ENCODE measurements at regions not wholly inside any gene's neighbourhood (a gene's known extent, or its start where the extent isn't known, plus 50 kb on each side); places are given as distances from the start of the nearest gene placed in this dataset.
"Not testable (repeated sequence)": the region's sequence is repeated elsewhere in the genome, so short reads cannot be mapped to it uniquely, and the experiment has no call there.

DNA sequence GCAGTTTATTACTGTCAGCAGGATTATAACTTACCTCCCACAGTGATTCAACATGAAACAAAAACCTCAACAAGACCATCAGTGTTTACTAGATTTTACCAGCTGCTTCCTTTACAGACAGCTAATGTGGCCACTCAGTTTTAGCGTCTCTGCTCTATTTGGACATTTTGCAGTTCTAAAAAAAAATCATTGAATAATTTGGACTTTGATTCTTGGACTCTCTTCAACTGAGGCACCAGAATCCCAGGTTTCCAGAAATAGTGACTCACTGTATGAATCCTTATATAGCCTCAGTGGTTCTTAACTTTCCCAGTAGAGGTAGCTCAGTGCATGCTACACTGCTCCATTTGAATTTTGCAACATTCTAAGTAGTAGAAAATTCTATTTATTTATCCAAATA is 317.4 kb upstream of the PLGLB1 start:
- TF ChIP-seq, protein P1, sequence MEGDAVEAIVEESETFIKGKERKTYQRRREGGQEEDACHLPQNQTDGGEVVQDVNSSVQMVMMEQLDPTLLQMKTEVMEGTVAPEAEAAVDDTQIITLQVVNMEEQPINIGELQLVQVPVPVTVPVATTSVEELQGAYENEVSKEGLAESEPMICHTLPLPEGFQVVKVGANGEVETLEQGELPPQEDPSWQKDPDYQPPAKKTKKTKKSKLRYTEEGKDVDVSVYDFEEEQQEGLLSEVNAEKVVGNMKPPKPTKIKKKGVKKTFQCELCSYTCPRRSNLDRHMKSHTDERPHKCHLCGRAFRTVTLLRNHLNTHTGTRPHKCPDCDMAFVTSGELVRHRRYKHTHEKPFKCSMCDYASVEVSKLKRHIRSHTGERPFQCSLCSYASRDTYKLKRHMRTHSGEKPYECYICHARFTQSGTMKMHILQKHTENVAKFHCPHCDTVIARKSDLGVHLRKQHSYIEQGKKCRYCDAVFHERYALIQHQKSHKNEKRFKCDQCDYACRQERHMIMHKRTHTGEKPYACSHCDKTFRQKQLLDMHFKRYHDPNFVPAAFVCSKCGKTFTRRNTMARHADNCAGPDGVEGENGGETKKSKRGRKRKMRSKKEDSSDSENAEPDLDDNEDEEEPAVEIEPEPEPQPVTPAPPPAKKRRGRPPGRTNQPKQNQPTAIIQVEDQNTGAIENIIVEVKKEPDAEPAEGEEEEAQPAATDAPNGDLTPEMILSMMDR (IDR thresholded peaks at IDR 0.05; ENCODE audit: low read length) = not testable (repeated sequence)
- TF ChIP-seq EZH2 (IDR thresholded peaks at IDR 0.05; ENCODE audit: borderline replicate concordance, low read length) = not testable (repeated sequence)
